ENCODE measurements at regions not wholly inside any gene's neighbourhood (a gene's known extent, or its start where the extent isn't known, plus 50 kb on each side); places are given as distances from the start of the nearest gene placed in this dataset.

DNA sequence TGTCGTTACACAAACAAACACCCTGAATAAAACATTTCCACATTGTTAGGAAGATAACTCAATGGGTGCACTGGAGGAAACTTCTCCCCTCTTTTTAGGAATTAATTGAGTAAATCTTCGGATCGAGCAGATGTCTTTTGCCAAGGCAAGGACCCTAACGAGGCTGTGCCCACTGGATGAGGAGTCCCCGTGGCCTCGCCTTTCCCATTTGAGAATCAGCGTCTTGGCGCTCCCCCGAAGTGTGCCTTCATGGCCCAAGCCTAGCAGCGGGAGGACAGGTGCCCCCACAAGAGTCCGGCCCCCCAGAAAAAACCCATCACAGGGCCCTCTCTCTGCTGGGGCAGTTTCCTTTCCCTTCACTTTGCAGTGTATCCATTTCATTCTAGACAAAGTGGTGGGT is 246.6 kb downstream of the BCL11B start:
- H3K4me1 ChIP-seq (ENCODE audit: control insufficient read depth, insufficient read depth, low read length) = no peaks in the 10 kb centered on the region
- no peak for DNase-seq
- no peak overlapping the region for H3K4me3 ChIP-seq (ENCODE audit: low read length)
- no peak overlapping the region for H3K27ac ChIP-seq (ENCODE audit: low read length)
- no peaks in the 10 kb centered on the region for H3K9me3 ChIP-seq (ENCODE audit: control insufficient read depth, low read length)
- intact Hi-C loops (cut with DNase I) = no loop called here
- 89% methylated on average over 11 of the region's 11 CpGs for WGBS
- no peak for ATAC-seq
- H3K27me3 ChIP-seq (ENCODE audit: control insufficient read depth, insufficient read depth) = no peaks in the 10 kb centered on the region

DNA sequence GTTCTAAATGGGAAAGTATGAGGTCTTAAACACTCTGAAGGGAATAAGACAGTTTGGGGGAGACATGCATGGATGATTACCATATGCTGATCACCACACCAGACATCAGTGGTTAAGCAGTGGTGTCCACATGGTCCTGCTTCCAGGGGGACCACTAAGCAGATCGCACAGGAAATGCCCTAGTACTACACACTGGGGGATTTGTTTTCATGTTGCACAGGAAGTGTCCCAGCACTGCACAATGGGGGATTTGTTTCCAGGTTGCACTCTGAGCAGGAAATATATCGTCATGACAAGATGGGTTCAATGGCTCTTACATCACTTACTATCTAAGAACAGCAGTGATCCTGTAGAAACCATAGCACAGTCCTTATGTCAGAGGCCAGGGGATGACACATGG is 245.5 kb downstream of the BCL11B start:
- H3K4me1 ChIP-seq (ENCODE audit: control insufficient read depth, insufficient read depth, low read length) = no peaks in the 10 kb centered on the region
- DNase-seq (no peak), ATAC-seq (no peak)
- H3K4me3 ChIP-seq (ENCODE audit: low read length) = no peak overlapping the region
- no peaks in the 10 kb centered on the region for H3K9me3 ChIP-seq (ENCODE audit: control insufficient read depth, low read length)
- 52% methylated on average over 2 of the region's 2 CpGs for WGBS
- no peak overlapping the region for H3K27ac ChIP-seq (ENCODE audit: low read length)
- intact Hi-C loops (cut with DNase I) = no loop called here
- no peaks in the 10 kb centered on the region for H3K27me3 ChIP-seq (ENCODE audit: control insufficient read depth, insufficient read depth)

DNA sequence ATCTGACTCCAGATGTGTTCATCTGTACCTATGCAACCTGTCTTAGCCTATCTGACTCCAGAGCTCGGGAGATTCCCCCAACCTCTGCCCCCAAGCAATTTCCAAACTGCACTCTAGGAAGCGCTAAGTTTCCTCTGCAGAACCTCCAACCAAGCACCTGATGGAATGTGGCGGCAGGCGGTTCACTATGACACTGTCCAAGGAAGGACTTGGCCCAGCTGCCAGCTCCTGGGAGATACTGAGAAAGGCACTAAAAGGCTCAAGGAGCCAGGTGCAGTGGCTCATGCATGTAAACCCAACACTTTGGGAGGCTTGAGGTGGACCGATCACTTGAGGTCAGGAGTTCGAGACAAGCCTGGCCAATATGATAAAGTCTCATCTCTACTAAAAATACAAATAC is 244.0 kb downstream of the BCL11B start:
- intact Hi-C loops (cut with DNase I) = no loop called here
- no peaks in the 10 kb centered on the region for H3K4me1 ChIP-seq (ENCODE audit: control insufficient read depth, insufficient read depth, low read length)
- no peak overlapping the region for H3K4me3 ChIP-seq (ENCODE audit: low read length)
- no peaks in the 10 kb centered on the region for H3K27me3 ChIP-seq (ENCODE audit: control insufficient read depth, insufficient read depth)
- no peaks in the 10 kb centered on the region for H3K9me3 ChIP-seq (ENCODE audit: control insufficient read depth, low read length)
- DNase-seq = no peak
- no peak for ATAC-seq
- H3K27ac ChIP-seq (ENCODE audit: low read length) = no peak overlapping the region
- WGBS = 81% methylated on average over 6 of the region's 6 CpGs

DNA sequence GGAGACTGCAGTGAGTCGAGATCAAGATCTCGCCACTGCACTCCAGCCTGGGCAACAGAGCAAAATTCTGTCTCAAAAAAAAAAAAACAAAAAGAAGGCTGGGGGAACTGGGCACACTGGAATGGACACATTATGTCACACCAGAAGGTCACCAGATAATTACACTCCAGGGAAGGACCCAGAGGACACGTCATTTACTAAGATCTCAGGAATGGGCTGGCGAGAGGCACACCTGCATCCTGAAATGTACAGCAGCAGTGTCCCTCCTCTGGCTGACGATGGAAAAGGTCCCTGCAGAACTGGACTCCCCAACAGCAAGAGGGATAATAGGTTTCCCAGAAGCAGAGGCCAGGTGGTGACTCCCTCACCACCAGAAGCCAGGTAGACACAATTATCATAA is 243.5 kb downstream of the BCL11B start:
- Histone ChIP-seq H3K9me3 (ENCODE audit: control insufficient read depth, low read length) (no peaks in the 10 kb centered on the region), H3K4me1 (ENCODE audit: control insufficient read depth, insufficient read depth, low read length) (no peaks in the 10 kb centered on the region), H3K4me3 (ENCODE audit: low read length) (no peak overlapping the region), H3K27me3 (ENCODE audit: control insufficient read depth, insufficient read depth) (no peaks in the 10 kb centered on the region), H3K27ac (ENCODE audit: low read length) (no peak overlapping the region)
- 81% methylated on average over 5 of the region's 5 CpGs for WGBS
- intact Hi-C loops (cut with DNase I) = no loop called here
- DNase-seq (no peak), ATAC-seq (no peak)

DNA sequence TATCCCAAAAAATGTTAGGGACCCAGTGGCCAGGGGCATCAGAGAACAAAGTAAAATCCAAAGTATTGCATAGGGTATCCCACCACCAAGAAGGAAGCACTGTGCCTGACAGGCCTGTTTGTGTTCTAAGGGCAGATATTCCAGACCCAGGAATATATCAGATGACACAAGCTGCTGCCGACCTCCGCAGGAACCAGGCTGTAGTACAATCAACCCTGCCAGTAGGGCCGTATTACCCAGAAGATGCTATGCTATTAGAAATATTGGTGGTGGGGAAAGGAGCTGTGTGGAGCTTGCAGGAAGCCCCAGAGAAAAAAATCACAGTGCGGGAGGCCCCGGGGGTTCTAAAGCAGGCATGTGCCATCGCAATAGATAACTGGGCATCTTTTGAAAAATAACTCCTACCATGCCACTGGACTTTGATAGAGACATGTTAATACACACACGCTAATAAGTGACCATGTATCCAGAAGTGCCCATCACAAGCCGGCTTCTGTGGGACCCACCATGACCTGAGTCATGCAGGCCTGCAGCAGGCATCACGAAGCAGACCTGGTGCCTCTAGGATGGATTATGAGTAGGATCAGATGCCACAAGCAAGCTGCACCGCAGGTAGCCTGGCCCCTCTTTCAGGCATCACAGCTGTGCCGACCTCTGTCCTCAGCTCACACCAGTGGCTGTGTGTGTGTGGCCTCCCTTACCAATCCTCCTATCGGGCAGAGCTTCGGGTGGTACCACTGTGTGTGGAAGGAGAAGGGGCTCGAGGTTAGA is 242.7 kb downstream of the BCL11B start:
- H3K4me1 ChIP-seq (ENCODE audit: control insufficient read depth, insufficient read depth, low read length) = no peaks in the 10 kb centered on the region
- DNase-seq (no peak), ATAC-seq (no peak)
- no peaks in the 10 kb centered on the region for H3K27me3 ChIP-seq (ENCODE audit: control insufficient read depth, insufficient read depth)
- intact Hi-C loops (cut with DNase I) = no loop called here
- WGBS = 69% methylated on average over 14 of the region's 14 CpGs
- no peak overlapping the region for H3K27ac ChIP-seq (ENCODE audit: low read length)
- H3K4me3 ChIP-seq (ENCODE audit: low read length) = no peak overlapping the region
- no peaks in the 10 kb centered on the region for H3K9me3 ChIP-seq (ENCODE audit: control insufficient read depth, low read length)

DNA sequence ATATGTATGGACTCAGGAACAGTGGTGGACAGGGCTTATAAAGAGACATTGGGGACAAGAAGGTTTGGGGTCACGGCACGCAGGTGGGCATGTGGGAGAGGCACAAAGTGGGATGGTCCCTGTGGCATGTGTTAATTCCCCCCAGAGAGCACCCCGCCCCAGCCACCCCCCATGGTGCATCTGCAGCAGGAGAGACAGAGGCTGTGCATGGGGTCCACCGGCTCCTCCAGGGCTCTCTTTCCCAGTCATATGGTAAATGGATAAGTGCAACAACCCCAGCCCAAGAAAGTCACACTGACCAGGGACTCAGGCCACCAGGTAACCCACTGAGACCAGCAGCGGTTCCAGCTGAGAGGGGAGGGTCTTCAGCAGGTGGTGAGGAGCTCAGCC is 242.1 kb downstream of the BCL11B start:
- DNase-seq (no peak), ATAC-seq (no peak)
- no peaks in the 10 kb centered on the region for H3K27me3 ChIP-seq (ENCODE audit: control insufficient read depth, insufficient read depth)
- H3K27ac ChIP-seq (ENCODE audit: low read length) = no peak overlapping the region
- H3K4me3 ChIP-seq (ENCODE audit: low read length) = no peak overlapping the region
- 88% methylated on average over 5 of the region's 5 CpGs for WGBS
- H3K4me1 ChIP-seq (ENCODE audit: control insufficient read depth, insufficient read depth, low read length) = no peaks in the 10 kb centered on the region
- intact Hi-C loops (cut with DNase I) = no loop called here
- H3K9me3 ChIP-seq (ENCODE audit: control insufficient read depth, low read length) = no peaks in the 10 kb centered on the region

DNA sequence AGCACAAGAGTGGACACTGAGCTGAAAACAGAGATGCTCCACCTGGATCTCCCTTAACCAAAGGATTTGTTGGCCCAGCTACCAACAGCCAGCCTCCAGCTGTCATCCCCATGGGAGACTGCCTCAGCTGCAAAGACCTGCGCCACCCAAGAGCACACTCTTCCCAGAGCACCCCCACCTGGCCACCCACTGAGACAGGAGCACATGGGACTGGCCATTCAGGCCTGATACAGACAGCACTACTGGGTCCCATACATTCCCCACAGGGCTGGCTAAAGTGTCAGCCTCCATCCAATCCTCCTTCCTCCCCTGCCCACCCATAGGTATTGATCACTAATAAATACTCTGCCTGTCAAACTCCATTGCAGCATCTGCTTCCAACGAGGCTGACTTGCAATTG is 241.5 kb downstream of the BCL11B start:
- ATAC-seq (no peak), DNase-seq (no peak)
- intact Hi-C loops (cut with DNase I) = no loop called here
- no peak overlapping the region for H3K4me3 ChIP-seq (ENCODE audit: low read length)
- no peak overlapping the region for H3K27ac ChIP-seq (ENCODE audit: low read length)
- 77% methylated on average over 2 of the region's 2 CpGs for WGBS
- H3K4me1 ChIP-seq (ENCODE audit: control insufficient read depth, insufficient read depth, low read length) = no peaks in the 10 kb centered on the region
- no peaks in the 10 kb centered on the region for H3K27me3 ChIP-seq (ENCODE audit: control insufficient read depth, insufficient read depth)
- H3K9me3 ChIP-seq (ENCODE audit: control insufficient read depth, low read length) = no peaks in the 10 kb centered on the region

DNA sequence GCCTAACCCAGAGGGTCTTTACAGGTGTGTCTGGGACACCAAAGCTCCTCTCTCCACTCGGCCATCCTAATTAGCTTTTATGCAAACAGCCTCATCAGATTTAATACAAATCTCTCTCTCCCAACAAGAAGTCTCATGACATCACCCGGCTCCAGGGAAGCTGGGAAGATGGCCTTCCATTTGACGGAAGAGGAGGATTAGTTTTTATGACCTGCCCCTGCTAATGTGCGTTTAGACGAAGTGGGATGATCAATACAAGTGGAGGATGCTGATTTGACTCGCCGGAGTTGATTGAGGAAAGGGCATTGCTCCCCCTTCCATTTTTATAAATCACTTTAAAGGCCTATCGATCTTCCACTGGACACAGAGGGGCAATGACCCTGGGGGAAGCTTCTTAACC is 239.2 kb downstream of the BCL11B start:
- ATAC-seq (no peak), DNase-seq (no peak)
- no peak overlapping the region for H3K27ac ChIP-seq (ENCODE audit: low read length)
- no peaks in the 10 kb centered on the region for H3K27me3 ChIP-seq (ENCODE audit: control insufficient read depth, insufficient read depth)
- peaks cover 3% of the 10 kb centered on the region for H3K4me1 ChIP-seq (ENCODE audit: control insufficient read depth, insufficient read depth, low read length)
- intact Hi-C loops (cut with DNase I) = no loop called here
- H3K9me3 ChIP-seq (ENCODE audit: control insufficient read depth, low read length) = no peaks in the 10 kb centered on the region
- WGBS = 82% methylated on average over 8 of the region's 8 CpGs
- no peak overlapping the region for H3K4me3 ChIP-seq (ENCODE audit: low read length)

DNA sequence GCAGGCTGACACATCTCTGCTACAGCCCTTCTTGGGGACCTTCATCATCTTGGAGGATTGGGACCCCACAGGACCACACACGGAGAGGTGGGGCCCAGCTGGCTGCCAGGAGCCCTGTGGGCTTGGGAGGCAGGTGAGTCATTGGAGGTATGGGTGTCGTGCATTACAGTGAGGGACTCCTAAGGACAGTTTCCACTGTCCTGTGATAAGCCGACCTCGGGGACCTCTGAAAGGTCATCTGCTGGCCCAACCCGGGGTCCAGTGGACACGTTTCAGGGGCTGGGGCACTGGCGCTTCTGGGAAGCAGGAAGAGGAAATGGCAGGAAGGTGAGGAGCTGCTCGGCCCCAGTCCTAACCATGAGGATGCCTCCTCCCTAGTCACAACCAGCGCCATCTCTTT is 238.0 kb downstream of the BCL11B start:
- 84% methylated on average over 9 of the region's 9 CpGs for WGBS
- H3K27ac ChIP-seq (ENCODE audit: low read length) = no peak overlapping the region
- H3K27me3 ChIP-seq (ENCODE audit: control insufficient read depth, insufficient read depth) = no peaks in the 10 kb centered on the region
- intact Hi-C loops (cut with DNase I) = no loop called here
- no peak overlapping the region for H3K4me3 ChIP-seq (ENCODE audit: low read length)
- peaks cover 3% of the 10 kb centered on the region for H3K4me1 ChIP-seq (ENCODE audit: control insufficient read depth, insufficient read depth, low read length)
- ATAC-seq = no peak
- H3K9me3 ChIP-seq (ENCODE audit: control insufficient read depth, low read length) = no peaks in the 10 kb centered on the region
- no peak for DNase-seq

DNA sequence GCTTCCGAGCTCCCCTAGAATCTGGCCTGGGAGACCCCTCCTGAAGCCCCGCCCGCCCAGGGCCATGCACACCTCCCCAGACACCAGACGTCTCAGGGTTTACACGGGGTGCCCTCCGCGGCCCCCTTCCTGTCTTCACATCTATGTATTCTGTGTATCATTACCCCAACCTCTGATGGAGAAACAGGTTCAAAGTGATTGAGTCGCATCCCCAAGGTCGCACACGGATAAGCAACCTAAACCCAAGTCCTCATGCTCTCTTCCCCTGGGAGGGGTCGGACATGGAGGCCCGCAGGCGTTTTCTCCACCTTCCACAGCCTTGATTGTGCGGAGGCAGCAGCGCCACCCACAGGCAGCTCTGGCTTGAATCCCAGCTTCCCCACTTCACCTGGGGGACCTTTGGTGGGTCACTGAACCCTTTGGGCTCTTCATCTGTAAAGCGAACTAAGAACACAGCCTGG is 237.3 kb downstream of the BCL11B start:
- Histone ChIP-seq H3K9me3 (ENCODE audit: control insufficient read depth, low read length) (no peaks in the 10 kb centered on the region), H3K27me3 (ENCODE audit: control insufficient read depth, insufficient read depth) (no peaks in the 10 kb centered on the region), H3K27ac (ENCODE audit: low read length) (no peak overlapping the region), H3K4me3 (ENCODE audit: low read length) (no peak overlapping the region), H3K4me1 (ENCODE audit: control insufficient read depth, insufficient read depth, low read length) (peaks cover 3% of the 10 kb centered on the region)
- WGBS = 89% methylated on average over 16 of the region's 16 CpGs
- intact Hi-C loops (cut with DNase I) = no loop called here
- ATAC-seq (no peak), DNase-seq (no peak)

DNA sequence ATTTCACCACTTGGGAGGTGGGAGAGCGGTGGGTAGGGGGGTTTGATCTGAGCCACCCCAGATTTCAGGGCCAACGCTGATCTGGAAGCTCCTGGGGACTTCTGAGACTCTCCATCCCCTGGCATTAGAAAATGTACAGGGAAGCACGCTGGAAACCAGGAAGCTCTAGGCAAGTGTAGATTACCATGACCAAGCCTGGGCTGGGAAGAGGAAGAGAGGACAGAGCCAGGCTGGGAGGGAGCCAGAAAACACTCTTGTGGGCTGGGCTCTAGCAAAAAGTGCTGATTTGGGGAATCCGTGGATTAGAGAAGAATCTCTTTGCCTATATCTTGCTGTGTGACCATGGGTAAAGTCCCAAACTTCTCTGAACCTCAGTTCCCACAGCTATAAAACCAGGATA is 236.7 kb downstream of the BCL11B start:
- H3K4me1 ChIP-seq (ENCODE audit: control insufficient read depth, insufficient read depth, low read length) = peaks cover 3% of the 10 kb centered on the region
- 52% methylated on average over 4 of the region's 4 CpGs for WGBS
- H3K27ac ChIP-seq (ENCODE audit: low read length) = no peak overlapping the region
- intact Hi-C loops (cut with DNase I) = no loop called here
- ATAC-seq (peak; percentile 66 to 74), DNase-seq (peak; percentile 64 to 84 (median 81))
- no peaks in the 10 kb centered on the region for H3K27me3 ChIP-seq (ENCODE audit: control insufficient read depth, insufficient read depth)
- H3K9me3 ChIP-seq (ENCODE audit: control insufficient read depth, low read length) = no peaks in the 10 kb centered on the region
- H3K4me3 ChIP-seq (ENCODE audit: low read length) = no peak overlapping the region
